ENCODE measurements at regions not wholly inside any gene's neighbourhood (a gene's known extent, or its start where the extent isn't known, plus 50 kb on each side); places are given as distances from the start of the nearest gene placed in this dataset.

DNA sequence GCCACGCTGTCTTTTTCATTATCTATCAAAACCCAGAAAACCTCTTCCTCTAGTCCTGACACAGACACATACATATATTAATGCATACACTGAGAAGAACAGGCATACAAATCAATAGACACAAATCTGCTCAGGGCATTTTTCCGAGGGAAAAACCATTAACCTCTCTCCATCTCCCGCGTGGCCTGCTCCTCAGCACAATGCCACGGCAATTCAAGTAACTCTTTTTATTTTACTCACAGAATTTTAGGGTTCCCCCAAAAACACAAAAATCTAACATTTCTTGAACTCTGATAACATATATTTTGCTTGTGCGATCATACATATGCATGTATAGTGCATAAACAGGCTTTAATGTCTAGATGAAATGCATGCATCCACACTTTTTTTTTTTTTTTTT is 110.8 kb upstream of the NSMCE3 start:
- FAIRE-seq = no peak
- Histone ChIP-seq H3K36me3 (ENCODE audit: control insufficient read depth, insufficient read depth, low read length) (no peaks in the 10 kb centered on the region), H3K27me3 (ENCODE audit: control insufficient read depth, insufficient read depth, low read length) (no peaks in the 10 kb centered on the region), H3K4me3 (ENCODE audit: low read depth, low read length) (no peak overlapping the region)
- no peak for DNase-seq (ENCODE audit: low read depth)
- TF ChIP-seq, protein P1, sequence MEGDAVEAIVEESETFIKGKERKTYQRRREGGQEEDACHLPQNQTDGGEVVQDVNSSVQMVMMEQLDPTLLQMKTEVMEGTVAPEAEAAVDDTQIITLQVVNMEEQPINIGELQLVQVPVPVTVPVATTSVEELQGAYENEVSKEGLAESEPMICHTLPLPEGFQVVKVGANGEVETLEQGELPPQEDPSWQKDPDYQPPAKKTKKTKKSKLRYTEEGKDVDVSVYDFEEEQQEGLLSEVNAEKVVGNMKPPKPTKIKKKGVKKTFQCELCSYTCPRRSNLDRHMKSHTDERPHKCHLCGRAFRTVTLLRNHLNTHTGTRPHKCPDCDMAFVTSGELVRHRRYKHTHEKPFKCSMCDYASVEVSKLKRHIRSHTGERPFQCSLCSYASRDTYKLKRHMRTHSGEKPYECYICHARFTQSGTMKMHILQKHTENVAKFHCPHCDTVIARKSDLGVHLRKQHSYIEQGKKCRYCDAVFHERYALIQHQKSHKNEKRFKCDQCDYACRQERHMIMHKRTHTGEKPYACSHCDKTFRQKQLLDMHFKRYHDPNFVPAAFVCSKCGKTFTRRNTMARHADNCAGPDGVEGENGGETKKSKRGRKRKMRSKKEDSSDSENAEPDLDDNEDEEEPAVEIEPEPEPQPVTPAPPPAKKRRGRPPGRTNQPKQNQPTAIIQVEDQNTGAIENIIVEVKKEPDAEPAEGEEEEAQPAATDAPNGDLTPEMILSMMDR (IDR thresholded peaks at IDR 0.05; ENCODE audit: insufficient read depth, low read length, severe bottlenecking) = no peak

DNA sequence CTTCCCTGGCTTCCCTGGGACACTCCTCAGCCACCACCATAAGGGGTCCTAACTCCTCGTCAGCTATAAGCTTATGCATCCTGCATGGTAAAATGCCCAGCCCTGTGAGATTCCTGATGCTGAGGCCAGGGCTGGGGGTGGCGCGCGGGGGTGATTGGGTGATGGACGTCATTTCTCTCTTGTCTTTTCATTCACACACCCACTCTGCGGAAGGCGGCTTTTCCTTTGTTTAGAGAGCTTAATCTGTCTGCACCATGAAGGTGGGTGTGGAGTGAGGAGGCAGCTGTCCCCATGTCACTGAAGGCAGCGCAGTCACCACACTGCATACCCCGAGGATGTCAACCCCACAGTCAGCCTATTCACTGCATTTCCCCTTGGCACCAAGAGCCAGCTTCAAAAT is 110.0 kb upstream of the NSMCE3 start:
- FAIRE-seq (no peak), DNase-seq (ENCODE audit: low read depth) (no peak)
- Histone ChIP-seq H3K36me3 (ENCODE audit: control insufficient read depth, insufficient read depth, low read length) (no peaks in the 10 kb centered on the region), H3K27me3 (ENCODE audit: control insufficient read depth, insufficient read depth, low read length) (no peaks in the 10 kb centered on the region), H3K4me3 (ENCODE audit: low read depth, low read length) (no peak overlapping the region)
- TF ChIP-seq, protein P1 (IDR thresholded peaks at IDR 0.05; ENCODE audit: insufficient read depth, low read length, severe bottlenecking) = no peak

DNA sequence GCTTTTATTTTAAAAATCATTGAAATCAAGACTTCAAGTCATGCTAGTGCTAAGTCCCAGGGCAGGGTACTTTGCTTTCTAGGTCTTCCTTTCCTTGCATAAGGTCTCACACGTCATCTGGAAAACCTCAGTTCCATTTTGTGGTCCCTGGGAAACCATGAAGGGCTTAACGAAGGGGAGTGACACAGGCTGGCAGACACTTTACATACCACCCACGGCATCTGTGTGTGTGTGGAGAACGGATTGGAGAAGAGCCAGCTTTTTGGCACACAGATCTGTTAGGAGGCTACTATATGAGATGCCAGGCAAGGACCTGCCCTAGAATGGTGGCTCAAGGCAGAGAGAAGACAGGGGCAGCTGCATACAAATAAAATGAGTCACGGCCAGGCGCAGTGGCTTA is 107.5 kb upstream of the NSMCE3 start:
- DNase-seq (ENCODE audit: low read depth) (no peak), FAIRE-seq (no peak)
- Histone ChIP-seq H3K4me3 (ENCODE audit: low read depth, low read length) (no peak overlapping the region), H3K36me3 (ENCODE audit: control insufficient read depth, insufficient read depth, low read length) (no peaks in the 10 kb centered on the region), H3K27me3 (ENCODE audit: control insufficient read depth, insufficient read depth, low read length) (no peaks in the 10 kb centered on the region)
- TF ChIP-seq, protein P1 (IDR thresholded peaks at IDR 0.05; ENCODE audit: insufficient read depth, low read length, severe bottlenecking) = no peak

DNA sequence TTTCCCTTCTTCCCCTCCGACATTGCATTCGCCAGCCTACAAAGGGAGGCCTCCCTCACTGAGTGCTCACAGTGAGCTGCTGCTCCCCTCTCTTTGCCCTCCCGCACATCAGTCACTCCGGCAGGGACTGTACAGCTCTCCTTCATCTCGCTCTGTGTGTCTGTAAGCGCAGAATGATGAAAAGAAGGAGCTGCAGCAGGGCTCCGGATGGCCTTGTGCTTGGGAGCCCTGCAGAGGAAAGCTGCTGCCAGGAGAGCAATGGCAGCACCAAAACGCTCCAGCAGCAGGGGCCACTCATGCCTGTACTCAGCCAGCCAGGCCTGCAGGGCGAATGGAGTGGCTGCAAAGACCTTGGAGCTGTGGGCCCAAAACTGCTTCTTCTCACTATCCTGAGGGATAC is 107.0 kb upstream of the NSMCE3 start:
- Histone ChIP-seq H3K4me3 (ENCODE audit: low read depth, low read length) (no peak overlapping the region), H3K27me3 (ENCODE audit: control insufficient read depth, insufficient read depth, low read length) (no peaks in the 10 kb centered on the region), H3K36me3 (ENCODE audit: control insufficient read depth, insufficient read depth, low read length) (no peaks in the 10 kb centered on the region)
- TF ChIP-seq, protein P1 (IDR thresholded peaks at IDR 0.05; ENCODE audit: insufficient read depth, low read length, severe bottlenecking) = no peak
- DNase-seq (ENCODE audit: low read depth) (no peak), FAIRE-seq (no peak)

DNA sequence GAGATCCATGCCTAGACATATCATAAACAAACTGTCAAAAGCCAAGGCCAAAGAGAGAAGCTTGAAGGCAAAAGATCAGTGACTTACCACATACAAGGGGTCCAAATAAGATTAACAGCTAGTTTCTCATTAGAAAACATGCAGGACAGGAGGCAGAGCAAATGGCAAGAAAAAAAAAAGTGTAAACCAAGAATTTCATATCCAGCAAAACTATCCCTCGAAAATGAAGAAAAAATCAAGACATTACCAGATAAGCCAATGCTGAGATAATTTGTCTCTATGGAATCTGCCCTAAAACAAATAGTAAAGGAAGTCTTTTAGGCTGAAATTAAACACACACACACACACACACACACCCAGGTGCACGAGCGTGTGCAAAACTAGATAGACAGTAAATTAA is 99.6 kb upstream of the NSMCE3 start:
- TF ChIP-seq, protein P1 (IDR thresholded peaks at IDR 0.05; ENCODE audit: insufficient read depth, low read length, severe bottlenecking) = no peak
- Histone ChIP-seq H3K4me3 (ENCODE audit: low read depth, low read length) (no peak overlapping the region), H3K36me3 (ENCODE audit: control insufficient read depth, insufficient read depth, low read length) (no peaks in the 10 kb centered on the region), H3K27me3 (ENCODE audit: control insufficient read depth, insufficient read depth, low read length) (no peaks in the 10 kb centered on the region)
- FAIRE-seq (no peak), DNase-seq (ENCODE audit: low read depth) (no peak)

DNA sequence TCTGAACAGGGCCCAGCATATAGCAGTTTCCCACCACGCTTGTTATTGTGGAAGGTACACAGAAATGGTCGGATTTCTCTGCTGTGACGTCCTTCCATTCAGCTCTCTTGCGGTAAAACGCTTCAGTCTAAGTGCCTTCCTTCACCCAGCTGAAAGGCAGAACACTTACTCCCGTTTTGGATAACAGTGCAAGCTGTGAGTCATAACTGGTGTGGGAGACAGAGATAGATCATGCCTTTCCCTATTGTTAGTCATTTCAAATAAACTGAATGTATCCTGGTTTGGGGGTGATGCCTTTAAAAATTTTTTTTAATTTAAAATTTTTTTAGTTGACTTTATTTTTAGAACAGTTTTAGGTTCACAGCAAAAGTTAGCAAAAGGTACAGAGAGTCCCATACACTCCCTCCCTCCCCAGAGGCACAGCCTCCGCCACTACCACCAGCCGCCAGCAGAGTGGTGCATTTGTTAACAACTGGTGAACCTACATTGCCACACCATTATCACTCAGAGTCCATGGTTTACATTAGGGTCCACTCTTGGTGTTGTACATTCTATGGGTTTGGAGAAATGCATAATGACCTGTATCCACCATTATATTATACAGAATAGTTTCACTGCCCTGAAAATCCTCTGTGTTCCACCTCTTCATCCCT is 94.9 kb upstream of the NSMCE3 start:
- Histone ChIP-seq H3K27me3 (ENCODE audit: control insufficient read depth, insufficient read depth, low read length) (no peaks in the 10 kb centered on the region), H3K36me3 (ENCODE audit: control insufficient read depth, insufficient read depth, low read length) (no peaks in the 10 kb centered on the region), H3K4me3 (ENCODE audit: low read depth, low read length) (no peak overlapping the region)
- peak; percentile 43 for DNase-seq (ENCODE audit: low read depth)
- TF ChIP-seq, protein P1 (IDR thresholded peaks at IDR 0.05; ENCODE audit: insufficient read depth, low read length, severe bottlenecking) = no peak
- FAIRE-seq = no peak
